ENCODE measurements at regions not wholly inside any gene's neighbourhood (a gene's known extent, or its start where the extent isn't known, plus 50 kb on each side); places are given as distances from the start of the nearest gene placed in this dataset.

DNA sequence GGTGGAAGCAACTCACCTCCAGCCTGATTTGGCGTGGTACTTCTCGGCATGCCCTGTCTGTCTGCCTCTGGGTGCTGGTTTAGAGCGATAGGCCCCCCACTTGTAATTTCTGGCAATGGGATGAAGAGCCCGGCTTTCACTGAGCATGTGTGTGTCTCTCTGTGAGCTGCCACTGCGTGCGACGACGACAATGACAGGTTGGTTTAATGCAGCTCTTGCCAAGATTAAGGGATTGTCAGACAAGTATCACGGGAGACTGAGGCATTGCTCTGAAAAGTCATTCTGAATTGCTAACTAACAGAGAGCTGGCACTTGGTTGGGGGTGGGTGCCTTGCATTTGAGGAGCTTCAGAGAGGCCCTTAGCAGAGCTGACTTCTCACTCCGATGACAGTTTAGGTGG, 348.8 kb upstream of the CLINT1 start:
- no peak overlapping the region for H3K27ac ChIP-seq (ENCODE audit: extremely low read length, insufficient read depth, low read length)
- no peaks in the 10 kb centered on the region for H3K9me3 ChIP-seq (ENCODE audit: low read length)
- intact Hi-C loops (cut with micrococcal nuclease; ENCODE audit: unreplicated experiment) (no loop called here), in situ Hi-C loops (cut with HindIII; ENCODE audit: extremely low pct_ligation_motif_present, low pct_unique_long_range_greater_than_20kb) (no loop called here)
- H3K27me3 ChIP-seq (ENCODE audit: control insufficient read depth in 1 of 2, insufficient read depth in 2 of 2, low read length in 2 of 2) = no peaks in the 10 kb centered on the region
- H4K20me1 ChIP-seq (ENCODE audit: insufficient read depth, low read length) = no peaks in the 10 kb centered on the region
- ChIA-PET POLR2A (no interaction called here), CTCF (ENCODE audit: low intra/inter-chr PET ratio, low total read pairs) (no interaction called here)
- H3K36me3 ChIP-seq (replicated peaks in 1 of 2; ENCODE audit: control insufficient read depth in 1 of 2, insufficient read depth in 2 of 2, low read length in 2 of 2) = no peaks in the 10 kb centered on the region
- H3K4me1 ChIP-seq (ENCODE audit: insufficient read depth, low read length) = no peaks in the 10 kb centered on the region
- no peak overlapping the region for H2AFZ ChIP-seq (ENCODE audit: low read length)
- 25% methylated on average over 10 of the region's 10 CpGs for WGBS (ENCODE audit: low lambda C conversion rate)
- H3K4me2 ChIP-seq (ENCODE audit: low read depth, low read length) = no peak overlapping the region
- no peak for FAIRE-seq
- no peak for TF ChIP-seq NR2F2 (IDR thresholded peaks at IDR 0.05; ENCODE audit: borderline replicate concordance, low read depth)
- no peak for TF ChIP-seq FOXA1 (IDR thresholded peaks at IDR 0.05)
- no peak for TF ChIP-seq FOXA1 (CRISPR knock-in tag; IDR thresholded peaks at IDR 0.05)
- no peak for TF ChIP-seq PAF1 (CRISPR knock-in tag; IDR thresholded peaks at IDR 0.05)
- no peak for TF ChIP-seq SRF (IDR thresholded peaks at IDR 0.05; ENCODE audit: low read depth, low read length)
- no peak for TF ChIP-seq NAIF1 (CRISPR knock-in tag; IDR thresholded peaks at IDR 0.05; ENCODE audit: borderline replicate concordance)
- TF ChIP-seq, protein P1, sequence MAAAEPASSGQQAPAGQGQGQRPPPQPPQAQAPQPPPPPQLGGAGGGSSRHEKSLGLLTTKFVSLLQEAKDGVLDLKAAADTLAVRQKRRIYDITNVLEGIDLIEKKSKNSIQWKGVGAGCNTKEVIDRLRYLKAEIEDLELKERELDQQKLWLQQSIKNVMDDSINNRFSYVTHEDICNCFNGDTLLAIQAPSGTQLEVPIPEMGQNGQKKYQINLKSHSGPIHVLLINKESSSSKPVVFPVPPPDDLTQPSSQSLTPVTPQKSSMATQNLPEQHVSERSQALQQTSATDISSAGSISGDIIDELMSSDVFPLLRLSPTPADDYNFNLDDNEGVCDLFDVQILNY (CRISPR knock-in tag; conservative IDR thresholded peaks at IDR 0.05) = no peak
- TF ChIP-seq PTBP1 (IDR thresholded peaks at IDR 0.05; ENCODE audit: low read depth, low read length, poor library complexity, severe bottlenecking) = no peak
- ATAC-seq = no peak
- no peak overlapping the region for H3K9ac ChIP-seq (ENCODE audit: insufficient read depth, low read depth, low read length)
- H3K4me3 ChIP-seq (replicated peaks in 1 of 3; ENCODE audit: insufficient read depth in 1 of 3, low read depth in 2 of 3, low read length in 3 of 3) = no peak overlapping the region
- DNase-seq (ENCODE audit: low spot score) = no peak
- BruUV-seq (replicated peaks) = no TSS peak
- H3K79me2 ChIP-seq (ENCODE audit: insufficient read depth, low read length) = no peaks in the 10 kb centered on the region

GRCh38 chr5:158205992-158206391, 347.0 kb upstream of the CLINT1 start:
- BruUV-seq (replicated peaks) = no TSS peak
- no peak overlapping the region for H3K4me3 ChIP-seq (replicated peaks in 1 of 3; ENCODE audit: insufficient read depth in 1 of 3, low read depth in 2 of 3, low read length in 3 of 3)
- H3K79me2 ChIP-seq (ENCODE audit: insufficient read depth, low read length) = no peaks in the 10 kb centered on the region
- DNase-seq (ENCODE audit: low spot score) = no peak
- H3K4me2 ChIP-seq (ENCODE audit: low read depth, low read length) = no peak overlapping the region
- no peak for FAIRE-seq
- H3K36me3 ChIP-seq (replicated peaks in 1 of 2; ENCODE audit: control insufficient read depth in 1 of 2, insufficient read depth in 2 of 2, low read length in 2 of 2) = no peaks in the 10 kb centered on the region
- ChIA-PET CTCF (ENCODE audit: low intra/inter-chr PET ratio, low total read pairs) (no interaction called here), POLR2A (no interaction called here)
- WGBS (ENCODE audit: low lambda C conversion rate) = 13% methylated on average over 2 of the region's 2 CpGs
- H3K4me1 ChIP-seq (ENCODE audit: insufficient read depth, low read length) = no peaks in the 10 kb centered on the region
- intact Hi-C loops (cut with micrococcal nuclease; ENCODE audit: unreplicated experiment) = no loop called here
- no peaks in the 10 kb centered on the region for H3K9me3 ChIP-seq (ENCODE audit: low read length)
- no peak overlapping the region for H3K9ac ChIP-seq (ENCODE audit: insufficient read depth, low read depth, low read length)
- ATAC-seq = no peak
- no peak overlapping the region for H3K27ac ChIP-seq (ENCODE audit: extremely low read length, insufficient read depth, low read length)
- no peak overlapping the region for H2AFZ ChIP-seq (ENCODE audit: low read length)
- peaks cover 0 to 2% of the 10 kb centered on the region in 2 experiments; a peak in 1 of 5 replicates for H3K27me3 ChIP-seq (ENCODE audit: control insufficient read depth in 1 of 2, insufficient read depth in 2 of 2, low read length in 2 of 2)
- no peaks in the 10 kb centered on the region for H4K20me1 ChIP-seq (ENCODE audit: insufficient read depth, low read length)
- in situ Hi-C loops (cut with HindIII; ENCODE audit: extremely low pct_ligation_motif_present, low pct_unique_long_range_greater_than_20kb) = no loop called here
- TF ChIP-seq TOPORS (CRISPR knock-in tag; IDR thresholded peaks at IDR 0.05) = no peak
- no peak for TF ChIP-seq RXRA (CRISPR knock-in tag; IDR thresholded peaks at IDR 0.05)
- TF ChIP-seq ZNF816 (CRISPR knock-in tag; IDR thresholded peaks at IDR 0.05; ENCODE audit: borderline replicate concordance) = no peak
- no peak for TF ChIP-seq PTBP1 (IDR thresholded peaks at IDR 0.05; ENCODE audit: low read depth, low read length, poor library complexity, severe bottlenecking)
- TF ChIP-seq, protein P2, sequence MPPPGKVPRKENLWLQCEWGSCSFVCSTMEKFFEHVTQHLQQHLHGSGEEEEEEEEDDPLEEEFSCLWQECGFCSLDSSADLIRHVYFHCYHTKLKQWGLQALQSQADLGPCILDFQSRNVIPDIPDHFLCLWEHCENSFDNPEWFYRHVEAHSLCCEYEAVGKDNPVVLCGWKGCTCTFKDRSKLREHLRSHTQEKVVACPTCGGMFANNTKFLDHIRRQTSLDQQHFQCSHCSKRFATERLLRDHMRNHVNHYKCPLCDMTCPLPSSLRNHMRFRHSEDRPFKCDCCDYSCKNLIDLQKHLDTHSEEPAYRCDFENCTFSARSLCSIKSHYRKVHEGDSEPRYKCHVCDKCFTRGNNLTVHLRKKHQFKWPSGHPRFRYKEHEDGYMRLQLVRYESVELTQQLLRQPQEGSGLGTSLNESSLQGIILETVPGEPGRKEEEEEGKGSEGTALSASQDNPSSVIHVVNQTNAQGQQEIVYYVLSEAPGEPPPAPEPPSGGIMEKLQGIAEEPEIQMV (CRISPR knock-in tag; IDR thresholded peaks at IDR 0.05; ENCODE audit: low read depth) = no peak
- TF ChIP-seq, protein P3, sequence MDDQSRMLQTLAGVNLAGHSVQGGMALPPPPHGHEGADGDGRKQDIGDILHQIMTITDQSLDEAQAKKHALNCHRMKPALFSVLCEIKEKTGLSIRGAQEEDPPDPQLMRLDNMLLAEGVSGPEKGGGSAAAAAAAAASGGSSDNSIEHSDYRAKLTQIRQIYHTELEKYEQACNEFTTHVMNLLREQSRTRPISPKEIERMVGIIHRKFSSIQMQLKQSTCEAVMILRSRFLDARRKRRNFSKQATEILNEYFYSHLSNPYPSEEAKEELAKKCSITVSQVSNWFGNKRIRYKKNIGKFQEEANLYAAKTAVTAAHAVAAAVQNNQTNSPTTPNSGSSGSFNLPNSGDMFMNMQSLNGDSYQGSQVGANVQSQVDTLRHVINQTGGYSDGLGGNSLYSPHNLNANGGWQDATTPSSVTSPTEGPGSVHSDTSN (CRISPR knock-in tag; IDR thresholded peaks at IDR 0.05; ENCODE audit: borderline replicate concordance) = no peak
- no peak for TF ChIP-seq MXD4 (CRISPR knock-in tag; IDR thresholded peaks at IDR 0.05)
- TF ChIP-seq NR1H2 (CRISPR knock-in tag; IDR thresholded peaks at IDR 0.05; ENCODE audit: borderline replicate concordance, low read depth) = no peak
- no peak for TF ChIP-seq TGIF2 (CRISPR knock-in tag; IDR thresholded peaks at IDR 0.05)
- TF ChIP-seq ZNF282 (IDR thresholded peaks at IDR 0.05; ENCODE audit: partially characterized antibody) = no peak
- TF ChIP-seq ZNF354B (CRISPR knock-in tag; IDR thresholded peaks at IDR 0.05) = no peak
- TF ChIP-seq SETDB1 (CRISPR knock-in tag; IDR thresholded peaks at IDR 0.05; ENCODE audit: borderline replicate concordance) = no peak
